ENCODE measurements at regions not wholly inside any gene's neighbourhood (a gene's known extent, or its start where the extent isn't known, plus 50 kb on each side); places are given as distances from the start of the nearest gene placed in this dataset.

GRCh38 chr17:20787281-20787680, 207.8 kb downstream of the CDRT15L2 start:
- TF ChIP-seq FOS (IDR thresholded peaks at IDR 0.05; ENCODE audit: borderline replicate concordance, insufficient read depth, low read length) (no peak), CTCF (IDR thresholded peaks at IDR 0.05; ENCODE audit: extremely low read depth in 1 of 2, insufficient read depth in 1 of 2, low read depth in 1 of 2, low read length in 2 of 2) (no peak), POLR2AphosphoS5 (IDR thresholded peaks at IDR 0.05; ENCODE audit: insufficient read depth, low read depth, low read length) (no peak), POLR2A (IDR thresholded peaks at IDR 0.05; ENCODE audit: low read depth, low read length) (no peak), EZH2 (IDR thresholded peaks at IDR 0.05; ENCODE audit: borderline replicate concordance, low read depth, low read length, severe bottlenecking) (no peak), JUN (IDR thresholded peaks at IDR 0.05; ENCODE audit: borderline replicate concordance, insufficient read depth, insufficient read length, low read depth) (no peak)

Data from endothelial cell of umbilical vein (primary cell).